ENCODE measurements at regions not wholly inside any gene's neighbourhood (a gene's known extent, or its start where the extent isn't known, plus 50 kb on each side); places are given as distances from the start of the nearest gene placed in this dataset.

DNA sequence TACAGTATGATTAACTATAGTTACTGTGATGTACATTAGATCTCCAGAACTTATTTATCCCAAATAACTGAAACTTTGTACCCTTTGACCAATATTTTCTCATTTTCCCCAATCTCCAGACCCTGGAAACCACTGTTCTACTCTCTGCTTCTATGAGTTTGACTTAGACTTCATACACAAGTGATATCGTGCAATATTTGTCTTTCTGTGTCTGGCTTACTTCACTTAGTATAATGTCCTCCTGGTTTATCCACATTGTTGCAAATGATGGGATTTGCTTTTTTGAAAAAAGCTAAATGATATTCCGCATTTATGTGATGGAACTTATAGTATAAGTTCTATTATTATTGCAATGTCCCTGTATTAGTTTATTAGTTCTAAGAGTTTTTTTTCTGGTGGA lies 81.8 kb upstream of the SOD3 start:
- no peak for DNase-seq (ENCODE audit: low read depth in 3 of 3)

DNA sequence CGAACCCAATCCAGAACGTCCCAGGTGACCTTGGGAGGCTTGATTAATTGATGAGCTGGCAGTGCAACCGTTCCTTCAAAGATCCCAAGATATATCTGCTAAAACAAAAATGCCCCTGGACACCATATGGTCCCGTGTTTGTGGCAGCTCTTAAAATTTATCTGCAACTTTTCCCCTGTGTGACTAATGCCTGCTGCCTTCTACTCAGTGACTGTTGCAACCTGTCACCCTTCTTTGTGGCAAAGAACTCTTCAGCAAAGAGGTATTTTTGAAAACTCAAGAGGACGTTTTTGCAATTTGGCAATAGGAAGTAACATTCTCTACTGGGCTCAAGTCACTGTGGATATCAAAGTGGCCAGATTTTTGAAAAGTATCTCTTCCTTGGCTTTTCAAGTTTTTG lies 75.8 kb upstream of the SOD3 start:
- no peak for DNase-seq (ENCODE audit: low read depth in 3 of 3)

DNA sequence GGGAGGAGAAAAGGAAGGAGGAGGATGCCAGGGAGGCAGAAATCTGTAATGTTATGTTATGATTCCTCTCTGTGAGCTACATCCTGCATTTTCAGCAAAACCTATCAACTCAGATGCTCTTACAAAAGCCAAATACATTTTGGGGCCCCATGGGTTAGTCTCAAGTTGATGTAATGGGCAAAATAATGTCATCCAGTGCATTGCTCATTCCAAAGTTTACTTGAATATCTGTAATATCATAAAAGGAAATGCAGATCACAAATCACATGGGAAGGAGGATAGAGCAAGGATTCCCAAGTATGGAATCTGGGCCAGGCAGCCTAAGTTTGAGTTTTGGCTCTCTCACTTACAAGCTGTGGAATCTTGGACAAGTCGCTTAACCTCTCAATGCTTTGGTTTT lies 74.9 kb upstream of the SOD3 start:
- no peak for DNase-seq (ENCODE audit: low read depth in 3 of 3)

DNA sequence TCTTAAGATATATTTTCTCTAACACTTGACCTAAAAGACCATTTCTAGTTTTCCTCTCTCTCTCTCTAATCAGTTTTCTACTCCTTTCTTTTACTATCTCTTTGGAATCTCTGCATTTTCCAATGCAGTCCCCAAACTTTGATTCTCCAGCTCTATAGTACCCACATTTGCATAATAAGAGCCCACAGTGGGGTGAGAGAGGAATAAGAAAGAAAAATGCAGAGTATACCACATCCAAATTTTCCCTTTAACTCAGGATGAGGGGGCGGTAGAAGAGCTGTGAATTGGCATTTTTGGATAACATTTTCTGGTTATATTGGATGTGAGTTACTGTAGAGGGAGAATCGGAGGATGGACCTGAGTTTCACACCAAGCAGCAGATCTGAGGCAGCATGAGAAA lies 74.4 kb upstream of the SOD3 start:
- DNase-seq (ENCODE audit: low read depth in 3 of 3) = no peak

DNA sequence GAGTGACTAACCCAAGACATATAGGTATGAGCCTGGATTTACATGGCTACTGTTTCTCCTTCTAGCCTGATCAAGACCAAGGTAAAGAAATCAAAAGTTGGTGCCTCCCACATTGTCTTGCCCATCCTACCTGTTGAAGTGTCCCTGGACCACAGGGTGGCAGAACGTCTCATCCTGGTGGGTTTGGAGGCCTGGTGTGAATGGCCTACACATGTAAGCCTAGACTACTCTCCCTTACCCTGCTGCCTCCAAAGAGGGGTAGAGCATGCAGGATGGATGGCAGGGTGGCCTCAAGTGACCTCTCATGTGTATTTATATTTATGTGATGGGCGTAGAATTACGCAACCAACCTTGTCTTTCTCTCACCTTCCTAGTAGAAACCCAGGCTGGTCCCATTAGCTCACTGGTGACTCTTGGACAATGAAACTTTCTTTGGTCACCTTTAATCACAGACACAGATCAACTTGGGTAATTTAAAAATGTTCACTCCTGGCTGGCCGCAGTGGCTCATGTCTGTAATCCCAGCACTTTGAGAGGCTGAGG lies 73.3 kb upstream of the SOD3 start:
- no peak for DNase-seq (ENCODE audit: low read depth in 3 of 3)

DNA sequence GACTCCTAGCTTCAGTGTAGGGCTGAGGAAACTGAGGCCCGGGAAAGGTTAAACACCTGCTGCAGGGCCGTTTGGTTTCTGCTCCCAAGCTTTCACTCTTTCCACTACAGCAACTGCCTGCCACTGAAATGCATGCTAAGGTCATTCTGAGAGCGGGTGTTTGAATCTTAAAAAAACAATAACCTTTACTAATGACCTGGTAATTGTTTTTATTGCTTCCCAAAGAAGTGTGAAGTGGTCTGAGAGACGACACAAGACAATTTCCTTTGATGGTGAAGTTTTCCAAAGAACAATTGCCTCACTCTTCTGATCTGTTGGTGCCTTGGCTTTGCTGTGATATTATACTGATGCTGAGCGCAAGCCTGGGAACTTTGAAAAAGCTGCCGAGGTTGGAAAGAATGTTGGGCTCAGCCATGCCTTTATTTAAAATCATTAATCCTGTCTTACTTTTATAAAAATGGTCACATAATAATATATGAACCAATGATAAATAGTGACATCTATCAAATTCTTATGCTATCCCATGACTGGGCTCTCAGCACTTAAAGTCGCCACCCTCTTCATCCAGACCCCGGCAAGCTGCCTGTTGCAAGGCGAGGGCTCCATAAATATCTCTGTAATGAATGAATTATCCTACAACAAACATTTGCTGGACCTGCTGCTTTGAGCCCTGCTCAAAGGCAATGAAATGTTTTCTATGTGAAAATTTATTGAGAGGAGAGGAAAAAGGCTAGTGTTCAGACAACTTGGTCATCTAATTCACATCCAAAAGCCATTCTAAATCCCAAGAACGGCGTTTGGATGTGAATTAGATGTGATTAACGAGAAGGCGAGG lies 67.8 kb upstream of the SOD3 start:
- DNase-seq (ENCODE audit: low read depth in 3 of 3) = no peak

DNA sequence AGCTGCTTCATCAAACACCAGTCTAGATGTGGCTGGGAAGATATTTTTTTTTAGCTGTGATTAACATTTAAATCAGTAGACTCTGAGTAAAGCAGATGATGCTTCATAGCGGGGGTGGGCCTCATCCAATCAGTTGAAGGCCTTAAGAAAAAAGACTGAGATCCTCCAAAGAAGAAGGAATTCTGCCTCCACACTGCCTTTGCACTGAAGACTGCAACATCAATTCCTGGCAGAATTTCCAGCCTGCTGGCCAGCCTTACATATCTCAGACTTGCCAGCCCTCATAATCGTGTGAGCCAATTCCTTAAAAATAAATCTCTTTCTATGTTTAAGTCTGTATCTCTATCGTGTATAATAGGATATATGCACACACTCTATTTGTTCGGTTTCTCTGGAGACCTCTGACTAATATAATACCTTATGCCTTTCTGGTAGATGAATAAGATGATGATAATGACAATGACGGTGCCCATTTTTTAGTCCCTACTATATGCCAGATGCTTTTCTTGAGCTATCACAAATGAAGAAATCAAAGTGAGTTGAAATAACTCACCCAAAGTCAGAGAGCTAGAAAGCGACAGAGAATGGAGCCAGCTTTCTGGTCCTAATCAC lies 66.1 kb upstream of the SOD3 start:
- DNase-seq (ENCODE audit: low read depth in 3 of 3) = no peak

DNA sequence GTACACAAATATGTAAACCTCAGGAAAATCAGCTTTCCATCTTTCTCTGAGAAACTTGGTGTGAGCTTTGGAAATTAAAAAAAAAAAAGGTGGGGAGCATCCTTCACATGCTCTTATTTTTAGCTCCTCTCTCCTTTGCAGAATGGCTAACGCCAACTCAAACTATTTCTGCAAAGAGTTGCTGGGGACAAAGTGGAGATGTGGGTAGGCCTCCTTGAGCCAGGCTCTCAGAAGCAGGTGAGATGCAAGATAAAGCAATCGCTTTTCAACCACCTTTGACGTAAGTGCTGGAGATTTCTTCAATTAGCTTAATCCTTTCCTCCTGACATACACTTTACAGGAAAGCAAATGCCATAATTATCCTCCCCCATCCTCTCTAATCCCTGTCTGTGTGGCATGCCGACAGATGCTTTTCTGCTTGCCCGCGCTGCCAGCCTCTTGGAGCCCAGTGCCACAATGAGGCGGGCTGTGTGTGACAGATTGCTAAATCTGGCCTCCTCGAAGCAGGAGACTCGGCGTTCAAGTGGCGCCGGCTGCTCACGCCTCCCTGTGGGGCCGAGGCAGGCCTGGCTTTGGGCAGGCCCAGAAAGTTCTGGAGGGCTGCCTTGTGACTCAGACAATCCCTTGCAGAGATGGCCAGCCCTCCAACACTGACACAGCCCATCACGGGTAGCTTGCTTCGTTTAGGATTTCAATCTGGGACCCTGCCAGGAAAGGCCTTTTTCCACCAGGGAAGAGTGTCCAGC lies 64.9 kb upstream of the SOD3 start:
- no peak for DNase-seq (ENCODE audit: low read depth in 3 of 3)

DNA sequence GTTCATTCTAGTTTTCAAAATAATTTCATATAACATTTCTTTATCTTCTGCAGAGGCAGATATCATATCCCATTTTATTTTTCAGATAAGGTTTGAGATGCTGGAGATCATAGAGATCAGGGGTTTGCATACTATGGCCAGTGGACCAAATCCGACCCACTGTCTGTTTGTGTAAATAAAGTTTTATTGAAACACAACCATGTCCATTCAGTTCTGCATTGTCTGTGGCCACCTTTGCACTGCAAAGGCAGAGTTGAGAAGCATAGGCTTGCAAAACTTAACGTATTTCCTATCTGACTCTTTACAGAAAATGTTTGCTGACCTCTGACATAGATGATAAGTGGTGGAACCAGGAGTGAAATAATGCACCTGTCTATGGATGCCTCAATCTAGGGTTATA lies 63.9 kb upstream of the SOD3 start:
- no peak for DNase-seq (ENCODE audit: low read depth in 3 of 3)

DNA sequence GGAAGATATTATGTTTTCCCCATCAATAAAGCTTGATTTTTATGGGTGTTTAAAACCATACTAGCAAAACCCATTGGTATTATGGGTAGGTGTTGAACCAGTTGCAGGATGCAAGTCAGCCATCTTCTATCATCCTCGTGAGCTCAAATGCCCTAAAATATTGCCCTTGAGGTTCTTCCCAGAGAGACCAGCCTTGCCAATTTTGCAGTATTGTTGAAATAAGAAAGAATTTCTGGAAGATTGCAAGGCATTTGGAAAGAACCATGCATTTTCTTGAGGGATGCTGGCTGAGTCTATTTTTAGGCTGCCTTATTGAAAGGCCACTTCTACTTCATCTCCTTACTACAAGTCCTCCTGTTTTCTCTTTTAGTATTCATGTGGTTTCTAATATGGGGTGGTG lies 60.9 kb upstream of the SOD3 start:
- no peak for DNase-seq (ENCODE audit: low read depth in 3 of 3)

DNA sequence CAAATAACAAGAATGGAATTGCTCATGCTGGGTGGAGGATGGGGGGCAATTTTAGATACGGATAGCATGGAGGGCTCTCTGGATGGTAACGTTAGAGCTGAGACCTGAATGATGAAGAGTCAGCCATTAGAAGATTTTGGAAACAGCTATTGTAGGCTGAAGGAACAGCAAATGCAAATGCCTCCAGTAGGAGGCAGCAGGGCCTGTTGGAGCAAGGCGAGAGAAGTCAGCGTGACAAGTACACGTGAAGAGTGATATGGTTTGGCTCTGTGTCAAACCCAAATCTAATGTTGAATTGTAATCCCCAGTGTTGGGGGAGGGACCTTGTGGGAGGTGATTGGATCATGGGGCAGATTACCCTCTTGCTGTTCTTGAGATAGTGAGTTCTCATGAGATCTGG lies 59.3 kb upstream of the SOD3 start:
- DNase-seq (ENCODE audit: low read depth in 3 of 3) = no peak

DNA sequence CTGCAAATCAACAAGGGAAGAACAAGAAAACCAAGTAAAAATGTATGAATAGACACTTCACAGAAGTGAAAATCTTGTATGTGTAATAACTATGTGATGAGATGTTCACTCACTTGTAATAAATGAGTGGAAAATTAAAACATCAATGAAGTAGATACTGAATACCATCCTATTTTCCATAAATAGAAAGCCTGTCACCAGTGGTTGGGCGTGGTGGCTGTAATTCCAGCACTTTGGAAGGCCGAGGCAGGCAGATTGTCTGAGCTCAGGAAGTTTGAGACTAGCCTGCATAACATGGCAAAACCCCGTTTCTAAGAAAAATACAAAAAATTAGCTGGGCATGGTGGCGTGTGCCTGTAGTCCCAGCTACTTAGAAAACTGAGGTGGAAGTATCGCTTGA lies 53.5 kb upstream of the SOD3 start:
- no peak for DNase-seq (ENCODE audit: low read depth in 3 of 3)

DNA sequence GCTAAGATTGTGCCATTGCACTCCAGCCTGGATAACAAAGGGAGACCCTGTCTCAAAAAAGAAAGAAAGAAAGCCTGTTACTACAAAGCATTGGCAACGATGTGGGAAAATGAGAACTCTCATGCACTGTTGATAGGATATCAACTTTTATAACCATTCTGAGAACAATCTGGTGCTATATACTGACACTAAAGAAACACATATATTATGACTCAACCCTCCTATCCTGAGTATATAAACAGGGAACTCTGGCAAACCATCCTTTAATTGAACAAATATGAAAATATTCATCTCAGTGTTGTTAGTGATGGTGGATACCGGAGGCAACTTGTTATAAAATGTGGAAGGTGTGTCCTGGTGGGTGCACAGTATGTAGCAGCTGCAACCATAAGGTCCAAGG lies 53.0 kb upstream of the SOD3 start:
- no peak for DNase-seq (ENCODE audit: low read depth in 3 of 3)

DNA sequence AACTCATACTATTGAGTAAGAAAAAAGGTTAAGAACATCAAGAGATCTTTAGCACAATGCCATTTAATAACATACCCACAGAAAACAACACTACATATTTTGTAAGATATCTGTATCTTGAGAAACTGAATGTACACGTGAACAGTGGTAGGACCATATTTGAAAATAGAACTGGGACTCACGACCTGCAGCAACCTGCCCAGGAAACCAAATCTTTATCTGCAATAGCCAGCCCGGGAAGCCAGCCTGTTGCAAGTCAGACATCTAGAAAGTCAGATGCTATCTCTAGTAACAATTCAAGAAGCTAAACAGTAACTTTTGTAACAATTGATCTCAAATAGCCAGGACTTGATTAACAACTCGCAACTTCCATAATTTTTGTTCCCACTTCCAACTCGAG lies 52.6 kb upstream of the SOD3 start:
- no peak for DNase-seq (ENCODE audit: low read depth in 3 of 3)

DNA sequence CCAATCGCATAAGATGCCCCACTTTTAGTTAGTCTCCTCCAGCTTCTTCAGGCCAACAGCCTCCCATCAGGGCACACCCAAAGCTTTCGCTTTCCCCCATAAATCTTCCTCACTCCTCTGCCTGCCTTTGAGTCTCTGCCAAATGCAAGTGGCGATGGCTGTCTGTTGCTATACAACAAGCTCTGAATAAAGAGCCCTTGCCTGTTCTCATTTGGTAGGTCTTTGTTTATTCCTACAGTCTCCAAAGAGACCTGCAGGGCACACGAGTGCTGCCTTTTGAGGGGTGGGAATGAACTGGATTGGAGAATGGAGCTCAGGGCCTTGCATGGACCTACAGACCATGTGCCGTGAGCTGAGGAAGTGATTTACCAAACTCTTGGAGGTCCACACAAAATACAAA lies 52.2 kb upstream of the SOD3 start:
- DNase-seq (ENCODE audit: low read depth in 3 of 3) = no peak

DNA sequence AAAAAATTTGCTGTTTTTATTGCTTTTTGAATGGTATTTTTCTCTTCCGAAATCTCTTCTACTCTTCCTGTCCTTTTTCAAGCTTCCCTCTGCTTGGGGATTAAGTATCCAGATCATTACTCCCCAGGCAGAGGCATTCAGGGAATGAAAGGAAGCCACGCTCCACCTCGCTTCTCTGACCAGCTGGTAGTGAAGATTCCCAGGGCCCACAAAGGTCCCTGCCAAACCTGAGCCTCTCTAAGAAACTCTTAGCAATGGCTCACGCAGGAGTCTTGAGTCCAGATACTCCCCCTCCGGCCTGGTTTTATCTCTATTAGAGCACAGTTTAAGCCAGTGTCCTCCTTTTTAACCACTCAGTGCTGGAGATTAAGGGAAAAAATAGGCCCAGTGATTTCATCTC lies 51.4 kb upstream of the SOD3 start:
- DNase-seq (ENCODE audit: low read depth in 3 of 3) = no peak

DNA sequence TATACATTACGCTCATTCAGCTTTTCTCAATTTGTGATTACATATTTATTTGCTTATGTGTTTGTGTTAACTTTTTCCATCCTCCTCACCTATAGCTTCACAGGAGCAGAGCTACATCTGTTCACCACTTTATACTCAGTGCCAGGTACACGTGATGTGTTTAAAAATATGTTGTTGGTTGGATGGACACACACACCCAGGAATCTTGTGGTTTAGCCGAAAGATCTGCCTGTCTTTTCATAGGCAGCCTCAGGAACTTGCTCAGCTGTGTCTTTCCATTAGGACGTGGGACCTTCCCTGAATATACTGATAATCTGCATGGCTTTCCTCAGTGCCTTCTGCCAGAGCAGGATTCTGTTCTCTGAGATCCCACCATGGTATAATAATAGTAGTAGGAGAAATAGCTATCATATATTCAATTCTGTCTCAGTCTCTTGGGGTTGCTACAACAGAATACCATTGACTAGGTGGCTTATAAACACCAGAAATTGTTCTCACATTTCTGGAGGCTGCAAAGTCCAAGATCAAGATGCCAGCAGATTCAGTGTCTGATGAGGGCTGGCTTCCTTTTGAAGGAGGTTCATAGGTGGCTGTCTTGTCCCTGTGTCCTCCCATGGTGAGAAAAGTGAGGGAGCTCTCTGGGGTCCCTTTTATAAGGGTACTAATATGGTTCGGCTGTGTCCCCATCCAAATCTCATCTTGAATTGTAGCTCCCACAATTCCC lies 50.0 kb upstream of the SOD3 start:
- no peak for DNase-seq (ENCODE audit: low read depth in 3 of 3)
